Effector memory CD4-positive, alpha-beta T cell (primary cell): ENCODE measurements at regions not wholly inside any gene's neighbourhood (a gene's known extent, or its start where the extent isn't known, plus 50 kb on each side); places are given as distances from the start of the nearest gene placed in this dataset.

ENCODE experiments used
- DNase-seq, 3 donors: peaks; one replicate each; pipeline ENCODE4 v3.0.0-alpha.2; 2020
- H3K27ac ChIP-seq: 2 replicates; pipeline ENCODE4 v1.7.0; 2013; ENCODE audit warnings: mild to moderate bottlenecking, low read length, moderate library complexity; ENCODE audit not compliant: insufficient read depth, poor library complexity, severe bottlenecking
- H3K27me3 ChIP-seq: replicated peaks from 2 replicates; pipeline ENCODE4 v1.7.0; 2013; ENCODE audit warnings: mild to moderate bottlenecking, low read length; ENCODE audit not compliant: insufficient read depth, control insufficient read depth, poor library complexity, severe bottlenecking
- H3K36me3 ChIP-seq: 2 replicates; pipeline ENCODE4 v1.7.0; 2013; ENCODE audit warnings: mild to moderate bottlenecking, low read length, moderate library complexity; ENCODE audit not compliant: control insufficient read depth, insufficient read depth
- H3K4me1 ChIP-seq: 2 replicates; pipeline ENCODE4 v1.7.0; 2013; ENCODE audit warnings: low read length, mild to moderate bottlenecking; ENCODE audit not compliant: control insufficient read depth, insufficient read depth, poor library complexity, severe bottlenecking
- H3K4me3 ChIP-seq: 2 replicates; pipeline ENCODE4 v1.7.0; 2013; ENCODE audit warnings: low read length, low read depth, mild to moderate bottlenecking; ENCODE audit not compliant: insufficient read depth, poor library complexity, severe bottlenecking
- H3K9me3 ChIP-seq: 2 replicates; pipeline ENCODE4 v1.7.0; 2013; ENCODE audit warnings: mild to moderate bottlenecking, low read length, moderate library complexity; ENCODE audit not compliant: control insufficient read depth

- no peaks in the 10 kb centered on the region for H3K27me3 ChIP-seq
- no peaks in the 10 kb centered on the region for H3K9me3 ChIP-seq
- H3K4me3 ChIP-seq = no peak overlapping the region
- H3K27ac ChIP-seq = no peak overlapping the region
- H3K4me1 ChIP-seq = no peaks in the 10 kb centered on the region
- no peak for DNase-seq
- H3K36me3 ChIP-seq = no peaks in the 10 kb centered on the region
These were observed 446.4 kb downstream of the KIF4B start for GRCh38 chr5:155459889-155460500.

- Histone ChIP-seq H3K36me3 (no peaks in the 10 kb centered on the region), H3K4me1 (no peaks in the 10 kb centered on the region), H3K27me3 (no peaks in the 10 kb centered on the region), H3K9me3 (no peaks in the 10 kb centered on the region), H3K4me3 (no peak overlapping the region), H3K27ac (no peak overlapping the region)
- DNase-seq = no peak
These were observed 447.0 kb downstream of the KIF4B start for GRCh38 chr5:155460501-155460931.

GRCh38 chr5:155461304-155461703, 447.7 kb downstream of the KIF4B start:
- no peak for DNase-seq
- H3K4me3 ChIP-seq = no peak overlapping the region
- H3K9me3 ChIP-seq = no peaks in the 10 kb centered on the region
- no peaks in the 10 kb centered on the region for H3K4me1 ChIP-seq
- H3K27me3 ChIP-seq = no peaks in the 10 kb centered on the region
- H3K36me3 ChIP-seq = no peaks in the 10 kb centered on the region
- H3K27ac ChIP-seq = no peak overlapping the region

GRCh38 chr5:155466851-155467250, 453.3 kb downstream of the KIF4B start:
- Histone ChIP-seq H3K36me3 (no peaks in the 10 kb centered on the region), H3K9me3 (no peaks in the 10 kb centered on the region), H3K27me3 (no peaks in the 10 kb centered on the region), H3K27ac (no peak overlapping the region), H3K4me1 (no peaks in the 10 kb centered on the region), H3K4me3 (no peak overlapping the region)
- DNase-seq = no peak

- Histone ChIP-seq H3K4me1 (no peaks in the 10 kb centered on the region), H3K27me3 (no peaks in the 10 kb centered on the region), H3K4me3 (no peak overlapping the region), H3K36me3 (no peaks in the 10 kb centered on the region), H3K9me3 (no peaks in the 10 kb centered on the region), H3K27ac (no peak overlapping the region)
- DNase-seq = no peak
These were observed 457.5 kb downstream of the KIF4B start for GRCh38 chr5:155471027-155471426.

- no peaks in the 10 kb centered on the region for H3K4me1 ChIP-seq
- no peaks in the 10 kb centered on the region for H3K27me3 ChIP-seq
- H3K36me3 ChIP-seq = no peaks in the 10 kb centered on the region
- H3K27ac ChIP-seq = no peak overlapping the region
- H3K9me3 ChIP-seq = no peaks in the 10 kb centered on the region
- H3K4me3 ChIP-seq = no peak overlapping the region
- no peak for DNase-seq
These were observed 459.2 kb downstream of the KIF4B start for GRCh38 chr5:155472780-155473179.

GRCh38 chr5:155475318-155475717, 461.8 kb downstream of the KIF4B start:
- H3K27ac ChIP-seq = no peak overlapping the region
- no peak overlapping the region for H3K4me3 ChIP-seq
- DNase-seq = no peak
- no peaks in the 10 kb centered on the region for H3K4me1 ChIP-seq
- no peaks in the 10 kb centered on the region for H3K36me3 ChIP-seq
- H3K27me3 ChIP-seq = no peaks in the 10 kb centered on the region
- H3K9me3 ChIP-seq = no peaks in the 10 kb centered on the region

GRCh38 chr5:155480731-155481131, 467.2 kb downstream of the KIF4B start:
- Histone ChIP-seq H3K36me3 (no peaks in the 10 kb centered on the region), H3K4me1 (no peaks in the 10 kb centered on the region), H3K27me3 (no peaks in the 10 kb centered on the region), H3K4me3 (no peak overlapping the region), H3K9me3 (no peaks in the 10 kb centered on the region), H3K27ac (no peak overlapping the region)
- no peak for DNase-seq

GRCh38 chr5:155481182-155481581, 467.6 kb downstream of the KIF4B start:
- H3K36me3 ChIP-seq = no peaks in the 10 kb centered on the region
- no peak overlapping the region for H3K27ac ChIP-seq
- no peak for DNase-seq
- no peak overlapping the region for H3K4me3 ChIP-seq
- H3K27me3 ChIP-seq = no peaks in the 10 kb centered on the region
- no peaks in the 10 kb centered on the region for H3K9me3 ChIP-seq
- H3K4me1 ChIP-seq = no peaks in the 10 kb centered on the region

GRCh38 chr5:155482428-155482827, 468.9 kb downstream of the KIF4B start:
- H3K4me3 ChIP-seq = no peak overlapping the region
- H3K27me3 ChIP-seq = no peaks in the 10 kb centered on the region
- H3K9me3 ChIP-seq = no peaks in the 10 kb centered on the region
- no peaks in the 10 kb centered on the region for H3K36me3 ChIP-seq
- no peak for DNase-seq
- no peaks in the 10 kb centered on the region for H3K4me1 ChIP-seq
- H3K27ac ChIP-seq = no peak overlapping the region
